H1 (cell line): ENCODE measurements at regions not wholly inside any gene's neighbourhood (a gene's known extent, or its start where the extent isn't known, plus 50 kb on each side); places are given as distances from the start of the nearest gene placed in this dataset.
"Not testable (repeated sequence)": the region's sequence is repeated elsewhere in the genome, so short reads cannot be mapped to it uniquely, and the experiment has no call there.

Experiments
- CTCF ChIA-PET: fragments of 300-600 bp; sonication (Branson Sonifier 250); formaldehyde crosslinking; loops from one replicate; lab custom pipeline; 2021; ENCODE audit not compliant: partially characterized antibody; lab: Charles Lee
- POLR2A ChIA-PET: fragments of 300-600 bp; sonication (Branson Sonifier 250); formaldehyde crosslinking; loops from one replicate; lab custom pipeline; 2021; ENCODE audit warnings: inconsistent platforms; ENCODE audit not compliant: partially characterized antibody; lab: Charles Lee
- DNase-seq, 2 experiments: peaks; one replicate each; pipeline versions ENCODE4 v3.0.0 to v3.0.0-alpha.2; 2010 to 2022; ENCODE audit warnings: low spot score in 2 of 2, low read depth in 1 of 2, mixed read lengths in 1 of 2
- FAIRE-seq: peaks from 2 replicates; lab custom pipeline; 2011; peaks lifted over from hg19 to GRCh38; lab: Jason Lieb, UNC
- H2AFZ ChIP-seq: 2 replicates; pipeline ENCODE4 v1.8.1; 2012; ENCODE audit warnings: low read length, inconsistent platforms
- H2AK5ac ChIP-seq: 2 replicates; pipeline ENCODE4 v1.6.1; 2013; ENCODE audit warnings: low read depth, low read length
- H2BK120ac ChIP-seq: replicated peaks from 2 replicates; pipeline ENCODE3; 2013; ENCODE audit warnings: low read depth, low read length, inconsistent platforms
- H2BK12ac ChIP-seq: 2 replicates; pipeline ENCODE4 v1.6.1; 2013; ENCODE audit warnings: low read depth, low read length
- H2BK15ac ChIP-seq: 2 replicates; pipeline ENCODE4 v1.6.1; 2013; ENCODE audit warnings: low read length
- H2BK20ac ChIP-seq: 2 replicates; pipeline ENCODE4 v1.6.1; 2013; ENCODE audit warnings: low read length
- H2BK5ac ChIP-seq: 2 replicates; pipeline ENCODE4 v1.6.1; 2013; ENCODE audit warnings: low read depth, low read length
- H3K14ac ChIP-seq: 2 replicates; pipeline ENCODE4 v1.6.1; 2013; ENCODE audit warnings: inconsistent platforms; ENCODE audit not compliant: insufficient read length
- H3K18ac ChIP-seq: 2 replicates; pipeline ENCODE4 v1.6.1; 2013; ENCODE audit warnings: low read length; ENCODE audit errors: extremely low read depth
- H3K23ac ChIP-seq: 2 replicates; pipeline ENCODE4 v1.6.1; 2013; ENCODE audit warnings: inconsistent platforms; ENCODE audit not compliant: insufficient read length
- H3K23me2 ChIP-seq: 2 replicates; pipeline ENCODE4 v1.6.1; 2013; ENCODE audit warnings: low read depth, low read length
- H3K27ac ChIP-seq: 2 replicates; pipeline ENCODE4 v1.6.1; 2011; ENCODE audit warnings: low read depth, low read length, inconsistent platforms
- H3K27me3 ChIP-seq, 4 experiments: replicated peaks in 1 of 4; 1 replicate in 1 of 4; 2 replicates in 3 of 4; pipeline versions ENCODE4 v1.6.1 to v1.8.1; 2011 to 2013; ENCODE audit warnings: low read length in 3 of 4, mild to moderate bottlenecking in 3 of 4, inconsistent platforms in 2 of 4, mixed read lengths in 2 of 4, moderate library complexity in 1 of 4; ENCODE audit not compliant: control insufficient read depth in 3 of 4, insufficient read depth in 3 of 4; ENCODE audit errors: extremely low read depth in 1 of 4
- H3K36me3 ChIP-seq, 4 experiments: 2 replicates each; pipeline versions ENCODE4 v1.6.1 to v1.8.1; 2011 to 2013; ENCODE audit warnings: mild to moderate bottlenecking in 4 of 4, low read length in 3 of 4, moderate library complexity in 2 of 4, control low read depth in 1 of 4, inconsistent platforms in 1 of 4; ENCODE audit not compliant: insufficient read depth in 4 of 4, control insufficient read depth in 2 of 4
- H3K4ac ChIP-seq: replicated peaks from 2 replicates; pipeline ENCODE3; 2013; ENCODE audit warnings: low read length, low read depth, mixed read lengths, inconsistent platforms; ENCODE audit not compliant: insufficient read length
- H3K4me1 ChIP-seq, 4 experiments: replicated peaks in 1 of 4; 1 replicate in 1 of 4; 2 replicates in 3 of 4; pipeline versions ENCODE4 v1.6.1 to v1.8.1; 2011 to 2013; ENCODE audit warnings: low read length in 3 of 4, inconsistent platforms in 2 of 4, mixed read lengths in 1 of 4; ENCODE audit not compliant: insufficient read depth in 4 of 4, control insufficient read depth in 3 of 4
- H3K4me2 ChIP-seq, 2 experiments: 2 replicates each; pipeline versions ENCODE4 v1.6.1 to v1.8.1; 2011 to 2013; ENCODE audit warnings: low read depth in 2 of 2, low read length in 2 of 2, control low read depth in 1 of 2, inconsistent platforms in 1 of 2, mild to moderate bottlenecking in 1 of 2; ENCODE audit not compliant: insufficient read depth in 1 of 2
- H3K4me3 ChIP-seq, 4 experiments: fragments of 200-600, 300-600 bp in 1 of 4; sonication (generic), shearing (Covaris generic), sonication (Bioruptor Twin) in 1 of 4; 2 replicates each; pipeline versions ENCODE4 v1.5.1 to v1.8.1; 2011 to 2016; ENCODE audit warnings: low read length in 4 of 4, low read depth in 3 of 4, control low read depth in 2 of 4, inconsistent platforms in 2 of 4, mild to moderate bottlenecking in 2 of 4, mixed read lengths in 1 of 4, moderate library complexity in 1 of 4; ENCODE audit not compliant: insufficient read depth in 2 of 4; ENCODE audit errors: extremely low read depth in 1 of 4
- H3K56ac ChIP-seq: replicated peaks from 2 replicates; pipeline ENCODE3; 2013; ENCODE audit warnings: low read depth, mild to moderate bottlenecking, mixed read lengths, low read length, inconsistent platforms; ENCODE audit not compliant: insufficient read length
- H3K79me1 ChIP-seq: 2 replicates; pipeline ENCODE4 v1.6.1; 2013; ENCODE audit warnings: low read depth, low read length, control low read depth
- H3K79me2 ChIP-seq, 2 experiments: 2 replicates each; pipeline versions ENCODE4 v1.6.1 to v1.8.1; 2012 to 2013; ENCODE audit warnings: low read length in 2 of 2, mild to moderate bottlenecking in 2 of 2, inconsistent platforms in 1 of 2; ENCODE audit not compliant: insufficient read depth in 2 of 2, control insufficient read depth in 1 of 2
- H3K9ac ChIP-seq, 4 experiments: replicated peaks in 1 of 4; 1 replicate in 1 of 4; 2 replicates in 3 of 4; pipeline versions ENCODE4 v1.6.1 to v1.8.1; 2011 to 2013; ENCODE audit warnings: low read depth in 3 of 4, low read length in 3 of 4, control low read depth in 2 of 4, mild to moderate bottlenecking in 2 of 4, moderate library complexity in 2 of 4, inconsistent platforms in 1 of 4; ENCODE audit errors: extremely low read depth in 1 of 4
- H3K9me3 ChIP-seq, 2 experiments: 2 replicates each; pipeline versions ENCODE4 v1.6.1 to v1.8.1; 2012 to 2013; ENCODE audit warnings: mild to moderate bottlenecking in 2 of 2, moderate library complexity in 2 of 2, control low read depth in 1 of 2, inconsistent platforms in 1 of 2, low read depth in 1 of 2, low read length in 1 of 2, mixed read lengths in 1 of 2; ENCODE audit not compliant: insufficient read depth in 2 of 2
- H4K20me1 ChIP-seq, 2 experiments: replicated peaks in 1 of 2; 2 replicates each; pipeline versions ENCODE3 to v1.8.1; 2011 to 2013; ENCODE audit warnings: inconsistent platforms in 2 of 2, low read length in 2 of 2, mild to moderate bottlenecking in 1 of 2; ENCODE audit not compliant: insufficient read depth in 2 of 2, control insufficient read depth in 1 of 2
- H4K5ac ChIP-seq: 2 replicates; pipeline ENCODE4 v1.6.1; 2013; ENCODE audit warnings: low read length, low read depth, mixed read lengths, inconsistent platforms; ENCODE audit not compliant: insufficient read length
- H4K8ac ChIP-seq: 2 replicates; pipeline ENCODE4 v1.8.0; 2013; ENCODE audit warnings: mild to moderate bottlenecking, moderate library complexity, low read length, inconsistent platforms; ENCODE audit not compliant: insufficient read depth; ENCODE audit errors: extremely low read depth
- H4K91ac ChIP-seq: replicated peaks from 2 replicates; pipeline ENCODE3; 2013; ENCODE audit warnings: low read length, mixed read lengths, inconsistent platforms; ENCODE audit not compliant: insufficient read length
- WGBS, 2 experiments: shearing (Covaris generic) in 1 of 2; methylation state at CpG; one replicate each; pipeline versions ENCODE4 v1.1.6 to v1.1.7; 2013 to 2015; ENCODE audit warnings: low lambda C conversion rate in 2 of 2, mixed read lengths in 2 of 2, inconsistent platforms in 1 of 2, low coverage in 1 of 2, missing lambda C conversion rate in 1 of 2; ENCODE audit not compliant: insufficient replicate concordance in 2 of 2, insufficient coverage in 1 of 2, insufficient read length in 1 of 2; ENCODE audit errors: extremely low coverage in 1 of 2, missing lambda C conversion rate in 1 of 2; 5-methylcytosine and 5-hydroxymethylcytosine counted together

DNA sequence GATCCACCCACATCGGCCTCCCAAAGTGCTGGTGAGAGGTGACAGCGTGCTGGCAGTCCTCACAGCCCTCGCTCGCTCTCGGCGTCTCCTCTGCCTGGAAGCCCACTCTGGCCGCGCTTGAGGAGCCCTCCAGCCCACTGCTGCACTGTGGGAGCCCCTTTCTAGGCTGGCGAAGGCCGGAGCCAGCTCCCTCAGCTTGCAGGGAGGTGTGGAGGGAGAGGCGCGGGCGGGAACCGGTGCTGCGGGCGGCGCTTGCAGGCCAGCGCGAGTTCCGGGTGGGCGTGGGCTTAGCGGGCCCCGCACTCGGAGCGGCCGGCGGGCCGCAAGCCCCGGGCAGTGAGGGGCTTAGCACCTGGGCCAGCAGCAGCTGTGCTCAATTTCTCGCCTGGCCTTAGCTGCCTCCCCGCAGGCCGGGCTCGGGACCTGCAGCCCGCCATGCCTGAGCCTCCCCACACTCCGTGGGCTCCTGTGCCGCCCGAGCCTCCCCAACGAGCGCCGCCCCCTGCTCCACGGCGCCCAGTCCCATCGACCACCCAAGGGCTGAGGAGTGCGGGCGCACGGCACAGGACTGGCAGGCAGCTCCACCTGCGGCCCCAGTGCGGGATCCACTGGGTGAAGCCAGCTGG is 260.2 kb downstream of the PCNX1 start:
- H2AFZ ChIP-seq, H3K79me1 ChIP-seq, H3K27ac ChIP-seq, H4K20me1 ChIP-seq, DNase-seq, H3K18ac ChIP-seq, H4K8ac ChIP-seq, H2BK20ac ChIP-seq, H2BK5ac ChIP-seq, H3K4ac ChIP-seq, POLR2A ChIA-PET, H3K23me2 ChIP-seq, H3K56ac ChIP-seq, H3K4me3 ChIP-seq, H3K14ac ChIP-seq, H4K91ac ChIP-seq, H3K23ac ChIP-seq, H3K9ac ChIP-seq, H3K9me3 ChIP-seq, H2AK5ac ChIP-seq, H3K4me2 ChIP-seq, FAIRE-seq, H3K79me2 ChIP-seq, H2BK120ac ChIP-seq, H2BK12ac ChIP-seq, H3K36me3 ChIP-seq, H2BK15ac ChIP-seq, H3K27me3 ChIP-seq, H4K5ac ChIP-seq, H3K4me1 ChIP-seq: not testable (repeated sequence)
- WGBS, 2 experiments: 89% methylated on average over 22 of the region's 48 CpGs; no CpG with 5 or more reads in 1 of the 2 experiments
- CTCF ChIA-PET: interaction anchor here (0.7 to 2.1 kb wide), 6 partner anchors 12 to 143 kb away, joined by 3 to 6 read pairs (median 4); no protein-coding TSS in a partner anchor

DNA sequence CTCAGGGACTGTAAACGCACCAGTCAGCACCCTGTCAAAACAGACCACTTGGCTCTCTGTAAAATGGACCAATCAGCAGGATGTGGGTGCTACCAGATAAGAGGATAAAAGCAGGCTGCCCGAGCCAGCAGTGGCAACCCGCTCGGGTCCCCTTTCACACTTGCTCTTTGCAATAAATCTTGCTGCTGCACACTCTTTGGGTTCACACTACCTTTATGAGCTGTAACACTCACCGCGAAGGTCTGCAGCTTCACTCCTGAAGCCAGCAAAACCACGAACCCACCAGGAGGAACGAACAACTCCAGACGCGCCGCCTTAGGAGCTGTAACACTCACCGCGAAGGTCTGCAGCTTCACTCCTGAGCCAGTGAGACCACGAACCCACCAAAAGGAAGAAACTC is 260.9 kb downstream of the PCNX1 start:
- H2BK120ac ChIP-seq, H3K9ac ChIP-seq, H3K27me3 ChIP-seq, H2AK5ac ChIP-seq, H3K79me2 ChIP-seq, H3K14ac ChIP-seq, H4K8ac ChIP-seq, DNase-seq, H2BK20ac ChIP-seq, FAIRE-seq, H3K18ac ChIP-seq, H2BK5ac ChIP-seq, H3K23me2 ChIP-seq, H3K4me1 ChIP-seq, H3K23ac ChIP-seq, H3K27ac ChIP-seq, POLR2A ChIA-PET, H2AFZ ChIP-seq, H4K5ac ChIP-seq, H3K56ac ChIP-seq, H3K79me1 ChIP-seq, H3K36me3 ChIP-seq, H3K4ac ChIP-seq, H2BK15ac ChIP-seq, H4K20me1 ChIP-seq, H3K4me2 ChIP-seq, H4K91ac ChIP-seq, H2BK12ac ChIP-seq, H3K9me3 ChIP-seq, H3K4me3 ChIP-seq: not testable (repeated sequence)
- CTCF ChIA-PET: interaction anchor here (0.6 to 2.1 kb wide), 5 partner anchors 12 to 142 kb away, joined by 3 to 6 read pairs (median 5); no protein-coding TSS in a partner anchor
- WGBS, 2 experiments: 94% methylated on average over 14 of the region's 14 CpGs; no CpG with 5 or more reads in 1 of the 2 experiments
